A549 (cell line): ENCODE measurements at regions not wholly inside any gene's neighbourhood (a gene's known extent, or its start where the extent isn't known, plus 50 kb on each side); places are given as distances from the start of the nearest gene placed in this dataset.

Source experiments
- CTCF ChIP-seq: fragments of >200 bp; sonication (Bioruptor Twin); formaldehyde crosslinking; IDR thresholded peaks from 3 replicates; pipeline ENCODE4 v1.5.1; 2016
- POLR2A ChIP-seq: IDR thresholded peaks from 2 replicates; pipeline ENCODE4 v1.6.1; 2012; ENCODE audit warnings: mild to moderate bottlenecking, low read length
- SMC3 ChIP-seq: fragments of >200 bp; sonication (Bioruptor Twin); formaldehyde crosslinking; IDR thresholded peaks from 3 replicates; pipeline ENCODE4 v1.6.1; 2018; ENCODE audit warnings: inconsistent platforms

GRCh38 chr1:199411506-199411905 is 616.0 kb upstream of the NR5A2 start:
- TF ChIP-seq CTCF (no peak), POLR2A (no peak), SMC3 (no peak)
